ENCODE measurements at regions not wholly inside any gene's neighbourhood (a gene's known extent, or its start where the extent isn't known, plus 50 kb on each side); places are given as distances from the start of the nearest gene placed in this dataset.

- H3K4me2 ChIP-seq (ENCODE audit: extremely low read depth, insufficient read depth, low read length): no peak overlapping the region
- no peak for DNase-seq (ENCODE audit: low read depth in 2 of 2)
- H3K4me3 ChIP-seq (replicated peaks in 1 of 4; ENCODE audit: control extremely low read depth in 1 of 4, insufficient read depth in 1 of 4, low read depth in 3 of 4, low read length in 4 of 4): no peak overlapping the region
- no peaks in the 10 kb centered on the region for H3K27me3 ChIP-seq (ENCODE audit: control insufficient read depth, insufficient read depth, low read length)
- TF ChIP-seq CTCF (conservative IDR thresholded peaks at IDR 0.05 in 1 of 2, IDR thresholded peaks at IDR 0.05 in 1 of 2; ENCODE audit: low read depth in 1 of 2, low read length in 2 of 2) (no peak), EZH2 (IDR thresholded peaks at IDR 0.05; ENCODE audit: low read length, missing control alignments) (no peak)
- no peak overlapping the region for H3K27ac ChIP-seq (ENCODE audit: insufficient read depth, low read length)
- H3K4me1 ChIP-seq (ENCODE audit: control insufficient read depth, extremely low read depth, insufficient read depth, low read length): no peaks in the 10 kb centered on the region
- no peak overlapping the region for H2AFZ ChIP-seq (ENCODE audit: low read length)
- H3K9me3 ChIP-seq (ENCODE audit: control insufficient read depth, insufficient read depth, low read depth, low read length): no peaks in the 10 kb centered on the region
- H3K36me3 ChIP-seq (ENCODE audit: control insufficient read depth, insufficient read depth, low read length): no peaks in the 10 kb centered on the region
- no peaks in the 10 kb centered on the region for H3K79me2 ChIP-seq (ENCODE audit: control insufficient read depth, insufficient read depth, low read length)
- H3K9ac ChIP-seq (ENCODE audit: insufficient read depth, low read length): no peak overlapping the region
- no peaks in the 10 kb centered on the region for H4K20me1 ChIP-seq (ENCODE audit: control insufficient read depth, extremely low read depth, insufficient read depth, low read length)
These were observed 398.7 kb upstream of the LRRTM4 start for GRCh38 chr2:77920838-77921366.

GRCh38 chr2:77922567-77922966 is 400.4 kb upstream of the LRRTM4 start:
- Histone ChIP-seq H3K36me3 (ENCODE audit: control insufficient read depth, insufficient read depth, low read length) (no peaks in the 10 kb centered on the region), H4K20me1 (ENCODE audit: control insufficient read depth, extremely low read depth, insufficient read depth, low read length) (no peaks in the 10 kb centered on the region), H3K27ac (ENCODE audit: insufficient read depth, low read length) (no peak overlapping the region), H3K27me3 (ENCODE audit: control insufficient read depth, insufficient read depth, low read length) (no peaks in the 10 kb centered on the region), H3K9ac (ENCODE audit: insufficient read depth, low read length) (no peak overlapping the region), H3K4me2 (ENCODE audit: extremely low read depth, insufficient read depth, low read length) (no peak overlapping the region), H3K9me3 (ENCODE audit: control insufficient read depth, insufficient read depth, low read depth, low read length) (no peaks in the 10 kb centered on the region), H3K79me2 (ENCODE audit: control insufficient read depth, insufficient read depth, low read length) (no peaks in the 10 kb centered on the region), H3K4me3 (replicated peaks in 1 of 4; ENCODE audit: control extremely low read depth in 1 of 4, insufficient read depth in 1 of 4, low read depth in 3 of 4, low read length in 4 of 4) (no peak overlapping the region), H2AFZ (ENCODE audit: low read length) (no peak overlapping the region), H3K4me1 (ENCODE audit: control insufficient read depth, extremely low read depth, insufficient read depth, low read length) (no peaks in the 10 kb centered on the region)
- DNase-seq (ENCODE audit: low read depth in 2 of 2): no peak
- no peak for TF ChIP-seq CTCF (conservative IDR thresholded peaks at IDR 0.05 in 1 of 2, IDR thresholded peaks at IDR 0.05 in 1 of 2; ENCODE audit: low read depth in 1 of 2, low read length in 2 of 2)

- Histone ChIP-seq H3K27ac (ENCODE audit: insufficient read depth, low read length) (no peak overlapping the region), H3K4me1 (ENCODE audit: control insufficient read depth, extremely low read depth, insufficient read depth, low read length) (no peaks in the 10 kb centered on the region), H4K20me1 (ENCODE audit: control insufficient read depth, extremely low read depth, insufficient read depth, low read length) (no peaks in the 10 kb centered on the region), H3K9ac (ENCODE audit: insufficient read depth, low read length) (no peak overlapping the region), H3K79me2 (ENCODE audit: control insufficient read depth, insufficient read depth, low read length) (no peaks in the 10 kb centered on the region), H3K9me3 (ENCODE audit: control insufficient read depth, insufficient read depth, low read depth, low read length) (no peaks in the 10 kb centered on the region), H2AFZ (ENCODE audit: low read length) (no peak overlapping the region), H3K4me2 (ENCODE audit: extremely low read depth, insufficient read depth, low read length) (no peak overlapping the region), H3K4me3 (replicated peaks in 1 of 4; ENCODE audit: control extremely low read depth in 1 of 4, insufficient read depth in 1 of 4, low read depth in 3 of 4, low read length in 4 of 4) (no peak overlapping the region), H3K27me3 (ENCODE audit: control insufficient read depth, insufficient read depth, low read length) (no peaks in the 10 kb centered on the region), H3K36me3 (ENCODE audit: control insufficient read depth, insufficient read depth, low read length) (no peaks in the 10 kb centered on the region)
- TF ChIP-seq CTCF (conservative IDR thresholded peaks at IDR 0.05 in 1 of 2, IDR thresholded peaks at IDR 0.05 in 1 of 2; ENCODE audit: low read depth in 1 of 2, low read length in 2 of 2): no peak
- TF ChIP-seq EZH2 (IDR thresholded peaks at IDR 0.05; ENCODE audit: low read length, missing control alignments): no peak
- no peak for DNase-seq (ENCODE audit: low read depth in 2 of 2)
These were observed 415.2 kb upstream of the LRRTM4 start for GRCh38 chr2:77937366-77937765.
